CD14-positive monocyte (primary cell): ENCODE measurements at regions not wholly inside any gene's neighbourhood (a gene's known extent, or its start where the extent isn't known, plus 50 kb on each side); places are given as distances from the start of the nearest gene placed in this dataset.

ENCODE experiments used
- DNase-seq, 3 donors: peaks; one replicate each; pipeline ENCODE4 v3.0.0-alpha.2; 2011 to 2022
- H2AFZ ChIP-seq: 2 replicates; pipeline ENCODE4 v1.6.0; 2012; ENCODE audit warnings: mild to moderate bottlenecking, low read depth, low read length, inconsistent platforms; ENCODE audit not compliant: insufficient read depth, poor library complexity, severe bottlenecking
- H3K27ac ChIP-seq, 2 donors: 1 replicate in 1 of 2; 2 replicates in 1 of 2; pipeline ENCODE4 v1.5.1; 2012 to 2013; ENCODE audit warnings: low read length in 2 of 2, control low read depth in 1 of 2, inconsistent platforms in 1 of 2, low read depth in 1 of 2, mild to moderate bottlenecking in 1 of 2
- H3K27me3 ChIP-seq, 2 donors: one replicate each; pipeline versions ENCODE4 v1.6.0 to v1.6.1; 2011 to 2013; ENCODE audit warnings: low read length in 2 of 2; ENCODE audit not compliant: control insufficient read depth in 2 of 2, insufficient read depth in 2 of 2
- H3K36me3 ChIP-seq, 2 donors: replicated peaks in 1 of 2; 1 replicate in 1 of 2; 2 replicates in 1 of 2; pipeline versions ENCODE4 v1.5.1 to v1.6.1; 2012 to 2013; ENCODE audit warnings: low read length in 2 of 2, control low read depth in 1 of 2, inconsistent platforms in 1 of 2, mild to moderate bottlenecking in 1 of 2; ENCODE audit not compliant: insufficient read depth in 2 of 2, control insufficient read depth in 1 of 2
- H3K4me1 ChIP-seq, 2 donors: 1 replicate in 1 of 2; 2 replicates in 1 of 2; pipeline versions ENCODE4 v1.5.1 to v1.6.1; 2012 to 2013; ENCODE audit warnings: low read length in 2 of 2, control low read depth in 1 of 2, inconsistent platforms in 1 of 2, mild to moderate bottlenecking in 1 of 2, moderate library complexity in 1 of 2; ENCODE audit not compliant: insufficient read depth in 2 of 2, control insufficient read depth in 1 of 2
- H3K4me2 ChIP-seq: replicated peaks from 2 replicates; pipeline ENCODE3; 2012; ENCODE audit warnings: low read length, moderate library complexity, mild to moderate bottlenecking; ENCODE audit not compliant: poor library complexity, severe bottlenecking; ENCODE audit errors: extremely low read depth
- H3K4me3 ChIP-seq, 3 experiments: fragments of 200-600 bp in 1 of 3; sonication (generic) in 1 of 3; replicated peaks in 1 of 3; 1 replicate in 2 of 3; 2 replicates in 1 of 3; pipeline ENCODE4 v1.5.1; 2011 to 2013; ENCODE audit warnings: low read length in 3 of 3, mild to moderate bottlenecking in 3 of 3, control low read depth in 2 of 3, low read depth in 2 of 3, inconsistent platforms in 1 of 3, moderate library complexity in 1 of 3
- H3K79me2 ChIP-seq: 2 replicates; pipeline ENCODE4 v1.6.0; 2012; ENCODE audit warnings: mild to moderate bottlenecking, control low read depth, inconsistent platforms, low read length, moderate library complexity; ENCODE audit not compliant: insufficient read depth
- H3K9ac ChIP-seq: 2 replicates; pipeline ENCODE4 v1.6.0; 2017; ENCODE audit warnings: low read length, mild to moderate bottlenecking; ENCODE audit not compliant: insufficient read depth, poor library complexity, severe bottlenecking
- H3K9me3 ChIP-seq, 2 donors: replicated peaks in 1 of 2; 1 replicate in 1 of 2; 2 replicates in 1 of 2; pipeline versions ENCODE4 v1.5.1 to v1.6.1; 2012 to 2013; ENCODE audit warnings: low read length in 2 of 2, control low read depth in 1 of 2; ENCODE audit not compliant: control insufficient read depth in 1 of 2, insufficient read depth in 1 of 2
- H4K20me1 ChIP-seq: 2 replicates; pipeline ENCODE4 v1.6.0; 2012; ENCODE audit warnings: mild to moderate bottlenecking, low read length, control low read depth, moderate library complexity; ENCODE audit not compliant: insufficient read depth
- H3K27ac Mint-ChIP-seq, 7 donors: one replicate each; pipeline ENCODE4 v1.8.0; 2020; ENCODE audit warnings: mild to moderate bottlenecking in 7 of 7, mixed read lengths in 7 of 7, moderate library complexity in 6 of 7, inconsistent platforms in 2 of 7
- H3K27me3 Mint-ChIP-seq, 3 donors: one replicate each; pipeline ENCODE4 v1.8.0; 2021 to 2022; ENCODE audit warnings: low read depth in 3 of 3, mild to moderate bottlenecking in 3 of 3, mixed read lengths in 3 of 3, moderate library complexity in 3 of 3, inconsistent platforms in 1 of 3
- H3K36me3 Mint-ChIP-seq, 2 donors: one replicate each; pipeline ENCODE4 v1.8.0; 2020; ENCODE audit warnings: mixed read lengths in 2 of 2, inconsistent platforms in 1 of 2, mild to moderate bottlenecking in 1 of 2
- H3K4me1 Mint-ChIP-seq: one replicate; pipeline ENCODE4 v1.8.0; 2020; ENCODE audit warnings: mild to moderate bottlenecking, mixed read lengths
- H3K4me3 Mint-ChIP-seq, 2 donors: one replicate each; pipeline ENCODE4 v1.8.0; 2020; ENCODE audit warnings: mild to moderate bottlenecking in 2 of 2, mixed read lengths in 2 of 2, moderate library complexity in 1 of 2
- H3K9me3 Mint-ChIP-seq, 7 donors: one replicate each; pipeline ENCODE4 v1.8.0; 2020 to 2022; ENCODE audit warnings: mixed read lengths in 7 of 7, mild to moderate bottlenecking in 6 of 7, moderate library complexity in 6 of 7, inconsistent platforms in 2 of 7
- WGBS: methylation state at CpG from one replicate; pipeline ENCODE4 v1.1.5; 2013; ENCODE audit warnings: missing lambda C conversion rate; ENCODE audit not compliant: insufficient coverage; 5-methylcytosine and 5-hydroxymethylcytosine counted together
- intact Hi-C, 2 donors: fragments of 100-400 bp; cut with micrococcal nuclease; formaldehyde crosslinking; loops; one replicate each; pipeline versions ENCODE4 v1.15.0 to v1.15.1; 2023
- TF ChIP-seq, protein P1 (sequence below): fragments of 200-600 bp; IDR thresholded peaks from one replicate; pipeline ENCODE4 v1.8.0; 2022; ENCODE audit warnings: antibody characterized with exemption, mild to moderate bottlenecking

DNA sequence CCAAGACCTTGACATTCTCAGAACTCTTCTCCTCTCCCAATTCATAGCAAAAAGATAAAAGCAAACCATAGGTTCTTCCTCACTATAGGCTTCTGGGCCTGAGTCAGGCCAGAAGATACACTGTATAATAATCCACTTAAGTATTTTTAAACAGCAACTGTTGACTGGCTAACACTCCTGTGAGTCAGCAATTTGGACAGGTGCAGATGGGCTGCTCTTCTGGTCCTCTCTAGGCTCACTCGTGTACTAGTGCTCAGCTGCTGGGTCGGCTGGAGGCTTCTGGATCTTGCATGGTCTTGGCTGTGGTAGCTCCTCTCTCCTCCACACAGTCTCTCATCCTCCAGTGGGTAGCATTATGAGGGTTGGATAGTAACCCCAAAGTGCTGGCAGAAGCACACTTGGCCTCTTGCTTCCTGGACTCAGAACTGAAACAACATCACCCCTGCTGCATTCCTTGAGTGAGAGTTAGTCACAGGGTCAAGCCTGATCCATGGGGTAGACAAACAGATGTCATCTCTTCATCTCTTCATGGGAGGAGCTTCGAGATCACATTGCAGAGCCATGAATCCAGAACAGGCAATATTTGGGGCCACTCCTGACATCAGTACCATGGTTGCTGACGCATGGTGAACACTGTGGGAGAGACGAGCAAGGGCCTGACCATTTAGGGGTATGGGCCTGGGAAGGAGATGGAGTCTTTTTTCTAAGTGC, 86.9 kb downstream of the C6orf118 start:
- DNase-seq: no peak
- H4K20me1 ChIP-seq: no peaks in the 10 kb centered on the region
- no peak overlapping the region for H3K4me2 ChIP-seq
- H3K27ac Mint-ChIP-seq: no peak overlapping the region
- H3K27ac ChIP-seq: no peak overlapping the region
- no peak overlapping the region for H2AFZ ChIP-seq
- no peak overlapping the region for H3K9ac ChIP-seq
- H3K79me2 ChIP-seq: no peaks in the 10 kb centered on the region
- no peaks in the 10 kb centered on the region for H3K36me3 Mint-ChIP-seq
- H3K36me3 ChIP-seq: no peaks in the 10 kb centered on the region
- peaks cover 0 to 2% of the 10 kb centered on the region in 2 donors for H3K9me3 ChIP-seq
- TF ChIP-seq, protein P1, sequence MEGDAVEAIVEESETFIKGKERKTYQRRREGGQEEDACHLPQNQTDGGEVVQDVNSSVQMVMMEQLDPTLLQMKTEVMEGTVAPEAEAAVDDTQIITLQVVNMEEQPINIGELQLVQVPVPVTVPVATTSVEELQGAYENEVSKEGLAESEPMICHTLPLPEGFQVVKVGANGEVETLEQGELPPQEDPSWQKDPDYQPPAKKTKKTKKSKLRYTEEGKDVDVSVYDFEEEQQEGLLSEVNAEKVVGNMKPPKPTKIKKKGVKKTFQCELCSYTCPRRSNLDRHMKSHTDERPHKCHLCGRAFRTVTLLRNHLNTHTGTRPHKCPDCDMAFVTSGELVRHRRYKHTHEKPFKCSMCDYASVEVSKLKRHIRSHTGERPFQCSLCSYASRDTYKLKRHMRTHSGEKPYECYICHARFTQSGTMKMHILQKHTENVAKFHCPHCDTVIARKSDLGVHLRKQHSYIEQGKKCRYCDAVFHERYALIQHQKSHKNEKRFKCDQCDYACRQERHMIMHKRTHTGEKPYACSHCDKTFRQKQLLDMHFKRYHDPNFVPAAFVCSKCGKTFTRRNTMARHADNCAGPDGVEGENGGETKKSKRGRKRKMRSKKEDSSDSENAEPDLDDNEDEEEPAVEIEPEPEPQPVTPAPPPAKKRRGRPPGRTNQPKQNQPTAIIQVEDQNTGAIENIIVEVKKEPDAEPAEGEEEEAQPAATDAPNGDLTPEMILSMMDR: no peak
- intact Hi-C loops: no loop called here
- H3K9me3 Mint-ChIP-seq: peaks cover 0 to 20% (median 2%) of the 10 kb centered on the region in 7 donors
- H3K4me3 ChIP-seq: no peak overlapping the region
- 91% methylated on average over 4 of the region's 5 CpGs for WGBS
- no peaks in the 10 kb centered on the region for H3K27me3 ChIP-seq
- peaks cover 0 to 2% (median 0%) of the 10 kb centered on the region in 3 donors for H3K27me3 Mint-ChIP-seq
- H3K4me3 Mint-ChIP-seq: no peak overlapping the region
- no peaks in the 10 kb centered on the region for H3K4me1 ChIP-seq
- no peaks in the 10 kb centered on the region for H3K4me1 Mint-ChIP-seq

DNA sequence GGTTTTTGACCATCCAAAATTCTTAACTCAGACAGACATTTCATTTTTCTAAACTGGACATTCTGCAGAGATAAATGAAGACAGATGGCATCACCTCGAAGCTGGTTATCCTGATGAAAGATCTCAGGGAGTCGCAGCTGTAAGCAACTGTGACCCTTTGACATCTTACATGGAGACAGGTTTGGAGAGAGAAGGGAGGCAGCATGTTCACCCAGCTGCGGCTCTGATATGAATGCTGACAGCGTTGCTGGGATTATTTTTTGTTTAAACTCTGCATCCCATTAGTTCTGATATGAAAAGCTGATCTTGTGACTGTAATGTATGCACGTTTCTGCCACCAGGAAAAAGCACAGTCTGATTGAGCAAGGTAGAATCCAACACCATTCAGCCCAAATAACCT, 89.4 kb downstream of the C6orf118 start:
- Histone ChIP-seq H3K36me3 (no peaks in the 10 kb centered on the region), H3K4me2 (no peak overlapping the region), H3K79me2 (no peaks in the 10 kb centered on the region), H3K9ac (no peak overlapping the region), H3K9me3 (no peaks in the 10 kb centered on the region), H3K27me3 (no peaks in the 10 kb centered on the region), H2AFZ (no peak overlapping the region), H4K20me1 (no peaks in the 10 kb centered on the region), H3K27ac (no peak overlapping the region), H3K4me1 (no peaks in the 10 kb centered on the region), H3K4me3 (no peak overlapping the region)
- no peaks in the 10 kb centered on the region for H3K36me3 Mint-ChIP-seq
- TF ChIP-seq, protein P1: no peak
- no peak overlapping the region for H3K4me3 Mint-ChIP-seq
- peaks cover 0 to 2% (median 0%) of the 10 kb centered on the region in 3 donors for H3K27me3 Mint-ChIP-seq
- intact Hi-C loops: no loop called here
- WGBS: 92% methylated on average over 2 of the region's 5 CpGs
- DNase-seq: no peak
- no peaks in the 10 kb centered on the region for H3K4me1 Mint-ChIP-seq
- peaks cover 0 to 14% (median 3%) of the 10 kb centered on the region in 7 donors for H3K9me3 Mint-ChIP-seq
- no peak overlapping the region for H3K27ac Mint-ChIP-seq
